ENCODE measurements at regions not wholly inside any gene's neighbourhood (a gene's known extent, or its start where the extent isn't known, plus 50 kb on each side); places are given as distances from the start of the nearest gene placed in this dataset.

- TF ChIP-seq CTCF (IDR thresholded peaks at IDR 0.05; ENCODE audit: extremely low read depth, insufficient read depth, missing control alignments) = no peak
- no peak for DNase-seq (ENCODE audit: low spot score)
- in situ Hi-C loops (cut with MboI; ENCODE audit: low pct_unique_long_range_greater_than_20kb, low sequenced_read_pairs, unreplicated experiment) = no loop called here
Observed at GRCh38 chr12:60251091-60251490, 655.3 kb downstream of the SLC16A7 start.

GRCh38 chr12:60252359-60253096, 656.7 kb downstream of the SLC16A7 start:
- DNase-seq (ENCODE audit: low spot score) = no peak
- in situ Hi-C loops (cut with MboI; ENCODE audit: low pct_unique_long_range_greater_than_20kb, low sequenced_read_pairs, unreplicated experiment) = no loop called here

GRCh38 chr12:60255044-60255443, 659.2 kb downstream of the SLC16A7 start:
- no peak for TF ChIP-seq CTCF (IDR thresholded peaks at IDR 0.05; ENCODE audit: extremely low read depth, insufficient read depth, missing control alignments)
- no peak for DNase-seq (ENCODE audit: low spot score)
- in situ Hi-C loops (cut with MboI; ENCODE audit: low pct_unique_long_range_greater_than_20kb, low sequenced_read_pairs, unreplicated experiment) = no loop called here

More at GRCh38 chr12:60252359-60253096, 656.7 kb downstream of the SLC16A7 start:
- no peak for TF ChIP-seq CTCF (IDR thresholded peaks at IDR 0.05; ENCODE audit: extremely low read depth, insufficient read depth, missing control alignments)

GRCh38 chr12:60257063-60257462, 661.2 kb downstream of the SLC16A7 start:
- in situ Hi-C loops (cut with MboI; ENCODE audit: low pct_unique_long_range_greater_than_20kb, low sequenced_read_pairs, unreplicated experiment) = no loop called here
- no peak for TF ChIP-seq CTCF (IDR thresholded peaks at IDR 0.05; ENCODE audit: extremely low read depth, insufficient read depth, missing control alignments)
- no peak for DNase-seq (ENCODE audit: low spot score)

GRCh38 chr12:60259225-60259624, 663.4 kb downstream of the SLC16A7 start:
- DNase-seq (ENCODE audit: low spot score) = no peak
- no peak for TF ChIP-seq CTCF (IDR thresholded peaks at IDR 0.05; ENCODE audit: extremely low read depth, insufficient read depth, missing control alignments)
- in situ Hi-C loops (cut with MboI; ENCODE audit: low pct_unique_long_range_greater_than_20kb, low sequenced_read_pairs, unreplicated experiment) = no loop called here

- DNase-seq (ENCODE audit: low spot score) = no peak
- in situ Hi-C loops (cut with MboI; ENCODE audit: low pct_unique_long_range_greater_than_20kb, low sequenced_read_pairs, unreplicated experiment) = no loop called here
Observed at GRCh38 chr12:60262378-60262777, 666.5 kb downstream of the SLC16A7 start.

More at GRCh38 chr12:60262378-60262777, 666.5 kb downstream of the SLC16A7 start:
- TF ChIP-seq CTCF (IDR thresholded peaks at IDR 0.05; ENCODE audit: extremely low read depth, insufficient read depth, missing control alignments) = no peak
